IMR-90 (cell line): ENCODE measurements at regions not wholly inside any gene's neighbourhood (a gene's known extent, or its start where the extent isn't known, plus 50 kb on each side); places are given as distances from the start of the nearest gene placed in this dataset.

Experiments
- ATAC-seq: fragments of 200-7000 bp; cut with Tn5 transposase; 2 replicates; pipeline ENCODE4 v1.9.1; 2020; ENCODE audit warnings: low read depth, mild to moderate bottlenecking, moderate library complexity
- BruUV-seq: library from RNA; stranded (reverse); fragments of 400-500 nt; replicated peaks from 2 replicates; lab custom pipeline; 2021; lab: Mats Ljungman, UMichigan
- CTCF ChIA-PET: fragments of 300-600 bp; formaldehyde crosslinking; extraction: SDS; loops from one replicate; lab custom pipeline; 2021; ENCODE audit warnings: antibody characterized with exemption; lab: Yijun Ruan, JAX
- POLR2A ChIA-PET: fragments of 300-600 bp; sonication (Branson Sonifier 250); formaldehyde crosslinking; loops from one replicate; lab custom pipeline; 2022; ENCODE audit warnings: antibody characterized with exemption; ENCODE audit not compliant: unreplicated experiment; lab: Charles Lee
- DNase-seq: peaks from one replicate; pipeline ENCODE4 v3.0.0; 2013
- H2AFZ ChIP-seq: replicated peaks from 2 replicates; pipeline ENCODE3; 2013; ENCODE audit warnings: low read length, mild to moderate bottlenecking; ENCODE audit not compliant: poor library complexity
- H2AK5ac ChIP-seq: 2 replicates; pipeline ENCODE4 v1.6.1; 2013; ENCODE audit warnings: low read depth, low read length, inconsistent platforms
- H2AK9ac ChIP-seq: replicated peaks from 2 replicates; pipeline ENCODE3; 2013; ENCODE audit warnings: mild to moderate bottlenecking, low read depth, low read length, moderate library complexity; ENCODE audit not compliant: poor library complexity
- H2BK120ac ChIP-seq: 2 replicates; pipeline ENCODE4 v1.6.1; 2013; ENCODE audit warnings: low read depth, low read length, inconsistent platforms
- H2BK15ac ChIP-seq: 3 replicates; pipeline ENCODE4 v1.6.1; 2013; ENCODE audit warnings: low read depth, low read length, inconsistent platforms
- H2BK20ac ChIP-seq: 2 replicates; pipeline ENCODE4 v1.6.1; 2013; ENCODE audit warnings: low read depth, mild to moderate bottlenecking, inconsistent platforms, low read length, moderate library complexity
- H2BK5ac ChIP-seq: 2 replicates; pipeline ENCODE4 v1.6.1; 2013; ENCODE audit warnings: mild to moderate bottlenecking, low read depth, low read length, inconsistent platforms; ENCODE audit not compliant: poor library complexity, severe bottlenecking
- H3K14ac ChIP-seq: replicated peaks from 2 replicates; pipeline ENCODE4 v1.6.1; 2013; ENCODE audit warnings: low read depth, low read length, inconsistent platforms
- H3K18ac ChIP-seq: 2 replicates; pipeline ENCODE4 v1.6.1; 2013; ENCODE audit warnings: low read depth, low read length, control low read depth
- H3K23ac ChIP-seq: 2 replicates; pipeline ENCODE4 v1.6.1; 2013; ENCODE audit warnings: low read depth, low read length, inconsistent platforms
- H3K27ac ChIP-seq: 2 replicates; pipeline ENCODE4 v1.5.1; 2013; ENCODE audit warnings: mild to moderate bottlenecking, control low read depth, low read length; ENCODE audit not compliant: insufficient read depth
- H3K27me3 ChIP-seq: 2 replicates; pipeline ENCODE4 v1.6.1; 2013; ENCODE audit warnings: low read length; ENCODE audit not compliant: control insufficient read depth, insufficient read depth
- H3K36me3 ChIP-seq: 2 replicates; pipeline ENCODE4 v1.6.1; 2013; ENCODE audit warnings: low read length, mixed read lengths; ENCODE audit not compliant: control insufficient read depth, insufficient read depth
- H3K4ac ChIP-seq: 2 replicates; pipeline ENCODE4 v1.6.1; 2013; ENCODE audit warnings: low read depth, low read length, inconsistent platforms
- H3K4me1 ChIP-seq: 2 replicates; pipeline ENCODE4 v1.6.1; 2013; ENCODE audit warnings: low read length, mixed read lengths; ENCODE audit not compliant: control insufficient read depth, insufficient read depth
- H3K4me2 ChIP-seq: 2 replicates; pipeline ENCODE4 v1.6.1; 2013; ENCODE audit warnings: low read depth, mild to moderate bottlenecking, control low read depth, low read length, moderate library complexity
- H3K4me3 ChIP-seq: 2 replicates; pipeline ENCODE4 v1.5.1; 2013; ENCODE audit warnings: low read depth, mild to moderate bottlenecking, control low read depth, low read length, moderate library complexity; ENCODE audit not compliant: insufficient read depth
- H3K56ac ChIP-seq: 2 replicates; pipeline ENCODE4 v1.6.1; 2013; ENCODE audit warnings: low read length, inconsistent platforms; ENCODE audit not compliant: insufficient read depth; ENCODE audit errors: extremely low read depth
- H3K79me1 ChIP-seq, 2 experiments: 2 replicates each; pipeline ENCODE4 v1.6.1; 2013; ENCODE audit warnings: low read length in 2 of 2, inconsistent platforms in 1 of 2, low read depth in 1 of 2
- H3K9ac ChIP-seq: 2 replicates; pipeline ENCODE4 v1.6.1; 2013; ENCODE audit warnings: low read depth, low read length, control low read depth
- H3K9me1 ChIP-seq: 2 replicates; pipeline ENCODE4 v1.6.1; 2013; ENCODE audit warnings: low read length, inconsistent platforms; ENCODE audit not compliant: insufficient read depth
- H3K9me3 ChIP-seq: 2 replicates; pipeline ENCODE4 v1.6.1; 2013; ENCODE audit warnings: low read length; ENCODE audit not compliant: control insufficient read depth, insufficient read depth
- H4K20me1 ChIP-seq: 2 replicates; pipeline ENCODE4 v1.6.1; 2013; ENCODE audit warnings: low read length, inconsistent platforms; ENCODE audit not compliant: insufficient read depth
- H4K5ac ChIP-seq: 2 replicates; pipeline ENCODE4 v1.6.1; 2013; ENCODE audit warnings: mild to moderate bottlenecking, low read depth, low read length, control low read depth
- H4K8ac ChIP-seq, 2 experiments: 2 replicates each; pipeline ENCODE4 v1.6.1; 2013; ENCODE audit warnings: low read depth in 2 of 2, low read length in 2 of 2, control low read depth in 1 of 2, inconsistent platforms in 1 of 2
- H4K91ac ChIP-seq: 2 replicates; pipeline ENCODE4 v1.6.1; 2013; ENCODE audit warnings: low read depth, low read length, inconsistent platforms; ENCODE audit not compliant: insufficient read depth
- CEBPB ChIP-seq: IDR thresholded peaks from 2 replicates; pipeline ENCODE4 v1.6.1; 2012; ENCODE audit warnings: low read depth, low read length, improper control_type of control experiment
- MAFK ChIP-seq: IDR thresholded peaks from 2 replicates; pipeline ENCODE4 v1.6.1; 2012; ENCODE audit warnings: low read depth, low read length, improper control_type of control experiment
- RAD21 ChIP-seq: IDR thresholded peaks from 2 replicates; pipeline ENCODE4 v1.6.1; 2012; ENCODE audit warnings: low read length, improper control_type of control experiment
- SMC3 ChIP-seq: fragments of 150-350 bp; IDR thresholded peaks from 2 replicates; pipeline ENCODE4 v1.6.1; 2016; ENCODE audit warnings: low read depth, mild to moderate bottlenecking, antibody characterized with exemption, low read length, moderate library complexity
- WGBS, 2 experiments: methylation state at CpG; one replicate each; pipeline versions ENCODE4 v1.1.5 to v1.1.7; 2013; ENCODE audit warnings: missing lambda C conversion rate in 2 of 2; ENCODE audit not compliant: insufficient read length in 1 of 2; ENCODE audit errors: extremely low coverage in 2 of 2; 5-methylcytosine and 5-hydroxymethylcytosine counted together
- dilution Hi-C: fragments of 300-500 bp; cut with HindIII; formaldehyde crosslinking; loops from one replicate; pipeline ENCODE4 v1.14.3; 2018; ENCODE audit warnings: low sequenced_read_pairs; ENCODE audit not compliant: unreplicated experiment
- in situ Hi-C: fragments of 300-500 bp; cut with MboI; formaldehyde crosslinking; loops from 3 replicates; pipeline ENCODE4 v1.14.3; 2019; ENCODE audit warnings: low sequenced_read_pairs, inconsistent platforms, mixed read lengths
- intact Hi-C: fragments of 100-400 bp; cut with micrococcal nuclease; formaldehyde crosslinking; loops from 2 replicates; pipeline ENCODE4 v1.10.0; 2022

DNA sequence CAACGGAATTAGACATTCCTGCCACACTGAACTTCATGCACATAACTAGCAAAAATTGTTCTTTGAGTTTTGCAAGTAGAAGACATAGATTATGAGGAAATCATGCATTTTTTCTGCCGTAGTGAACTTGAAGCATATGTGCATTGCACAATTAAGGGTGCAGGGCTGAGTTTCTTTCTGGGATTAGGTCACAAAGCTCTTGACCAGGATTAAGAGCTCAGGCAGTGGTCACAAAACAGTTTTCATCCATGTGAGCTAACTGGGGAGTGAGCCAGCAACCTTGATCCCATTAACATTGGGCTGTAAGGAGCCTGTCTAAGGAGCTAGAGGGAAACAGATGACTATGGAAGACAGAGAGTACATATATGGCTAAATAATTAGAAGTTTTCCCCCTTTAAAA, 143.7 kb downstream of the PMP22 start:
- Histone ChIP-seq H4K5ac (no peak overlapping the region), H3K36me3 (no peaks in the 10 kb centered on the region), H3K9ac (no peak overlapping the region), H3K9me1 (no peaks in the 10 kb centered on the region), H2BK5ac (no peak overlapping the region), H2BK15ac (no peak overlapping the region), H3K23ac (no peak overlapping the region), H4K91ac (no peak overlapping the region), H3K56ac (no peak overlapping the region), H3K14ac (no peak overlapping the region), H3K9me3 (no peaks in the 10 kb centered on the region), H2AK9ac (no peak overlapping the region), H3K79me1 (no peaks in the 10 kb centered on the region), H3K18ac (no peak overlapping the region), H3K4me2 (no peak overlapping the region), H4K8ac (no peak overlapping the region), H3K27ac (no peak overlapping the region), H3K4ac (no peak overlapping the region), H3K4me3 (no peak overlapping the region), H2AFZ (no peak overlapping the region), H2BK120ac (no peak overlapping the region), H4K20me1 (no peaks in the 10 kb centered on the region), H3K27me3 (no peaks in the 10 kb centered on the region), H2AK5ac (no peak overlapping the region), H2BK20ac (no peak overlapping the region), H3K4me1 (peaks cover 3% of the 10 kb centered on the region; the same call in 1 of the 2 replicates)
- ATAC-seq (no peak), DNase-seq (peak; percentile 29)
- intact Hi-C loops = no loop called here
- TF ChIP-seq CEBPB = peak; percentile 18; the same call in 1 of the 2 replicates
- no peak for TF ChIP-seq MAFK
- TF ChIP-seq RAD21 = no peak
- TF ChIP-seq SMC3 = no peak
- ChIA-PET CTCF (no interaction called here), POLR2A (no interaction called here)
- dilution Hi-C loops = no loop called here
- in situ Hi-C loops = no loop called here
- no CpG with 5 or more reads among the region's 2 CpGs for WGBS, 2 experiments
- no TSS peak for BruUV-seq
